ENCODE measurements at regions not wholly inside any gene's neighbourhood (a gene's known extent, or its start where the extent isn't known, plus 50 kb on each side); places are given as distances from the start of the nearest gene placed in this dataset.
A peak's percentile ranks its signal among the peaks of the same experiment; 100 is the strongest.

DNA sequence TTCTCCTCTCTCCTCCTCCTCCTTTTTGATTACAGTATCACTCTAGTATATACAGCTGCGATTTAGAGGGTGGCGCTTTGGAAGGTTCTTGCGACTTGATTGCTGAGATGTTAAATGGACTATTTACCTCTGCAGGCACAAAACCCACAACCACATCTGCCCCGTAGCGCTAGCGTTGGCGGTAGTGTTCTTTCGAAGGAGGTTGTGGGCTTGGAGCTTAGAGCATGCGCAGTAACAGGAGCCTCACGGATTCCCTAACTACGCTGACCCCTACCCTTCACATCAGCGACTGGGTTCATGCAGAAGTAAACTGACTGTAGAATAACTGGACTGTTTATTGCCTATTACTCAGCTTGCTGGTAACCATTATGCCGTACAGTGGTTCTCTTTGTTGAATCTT is 58.0 kb downstream of the CGGBP1 start:
- POLR2A ChIA-PET, result no interaction called here
- CTCF ChIA-PET, result interaction anchor here (0.6 to 3.0 kb wide), 8 partner anchors 30 to 703 kb away, joined by 3 to 16 read pairs (median 6); no protein-coding TSS in a partner anchor
- peaks cover 2% of the 10 kb centered on the region for H3K27me3 Mint-ChIP-seq
- no peak overlapping the region for H3K4me3 Mint-ChIP-seq
- intact Hi-C loops (cut with micrococcal nuclease), result no loop called here
- H3K9me3 Mint-ChIP-seq, result no peaks in the 10 kb centered on the region
- peak; percentile 41 for DNase-seq
- no peak overlapping the region for H3K27ac Mint-ChIP-seq
- no peaks in the 10 kb centered on the region for H3K36me3 Mint-ChIP-seq
- peaks cover 16% of the 10 kb centered on the region for H3K4me1 Mint-ChIP-seq (ENCODE audit: low read depth)

DNA sequence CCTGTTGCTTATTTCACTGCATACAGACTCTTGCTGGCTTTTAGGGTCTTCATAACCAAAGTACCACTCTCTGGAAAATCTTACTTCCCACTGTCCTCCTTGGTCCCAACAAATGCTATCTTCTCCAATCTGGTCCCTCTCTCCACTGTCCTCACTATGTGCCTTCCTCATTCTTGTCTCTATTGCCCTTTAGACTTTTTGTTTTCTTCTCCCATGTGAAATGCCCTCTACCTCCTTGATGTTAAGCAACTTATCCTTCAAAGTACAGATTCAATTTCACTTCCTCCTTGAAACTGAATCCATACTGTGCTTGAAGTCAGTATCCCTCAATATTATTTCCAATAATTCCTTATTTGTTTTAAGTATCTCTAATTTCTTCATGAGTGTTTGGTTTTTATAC is 60.8 kb downstream of the CGGBP1 start:
- Mint-ChIP-seq H3K36me3 (no peaks in the 10 kb centered on the region), H3K9me3 (no peaks in the 10 kb centered on the region), H3K4me3 (no peak overlapping the region), H3K4me1 (ENCODE audit: low read depth) (peaks cover 16% of the 10 kb centered on the region), H3K27ac (no peak overlapping the region), H3K27me3 (peaks cover 2% of the 10 kb centered on the region)
- POLR2A ChIA-PET, result no interaction called here
- CTCF ChIA-PET, result no interaction called here
- DNase-seq, result no peak
- intact Hi-C loops (cut with micrococcal nuclease), result loop anchor here (1.0 to 10.0 kb wide), 4 partner anchors 61 to 665 kb away; partner anchors contain the start of genes CGGBP1, HTR1F and ZNF654

DNA sequence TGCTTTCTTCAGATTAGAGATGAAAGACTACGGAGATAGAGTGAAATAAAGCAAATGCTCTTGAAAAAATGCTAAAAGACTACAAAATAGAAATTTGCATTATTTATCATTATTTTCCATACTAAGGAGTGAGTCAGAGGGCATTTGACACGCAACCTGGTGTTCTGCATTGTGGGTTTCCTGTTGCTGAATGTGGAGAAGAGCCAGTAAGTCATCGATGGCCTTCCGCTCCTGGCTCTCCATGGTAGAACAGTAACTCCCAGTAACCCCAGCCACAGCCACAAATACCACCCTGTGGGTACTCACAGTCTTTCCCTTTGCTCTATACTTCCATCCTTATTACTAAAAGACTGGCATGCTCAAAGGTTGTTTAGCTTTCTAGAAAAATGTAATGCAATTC is 61.5 kb downstream of the CGGBP1 start:
- intact Hi-C loops (cut with micrococcal nuclease), result loop anchor here (1.0 to 10.0 kb wide), 4 partner anchors 62 to 664 kb away; partner anchors contain the start of genes CGGBP1, HTR1F and ZNF654
- peak overlapping the region; percentile 22 for H3K4me3 Mint-ChIP-seq
- POLR2A ChIA-PET, result no interaction called here
- H3K9me3 Mint-ChIP-seq, result no peaks in the 10 kb centered on the region
- peaks cover 2% of the 10 kb centered on the region for H3K27me3 Mint-ChIP-seq
- peak; percentile 75 for DNase-seq
- no peak overlapping the region for H3K27ac Mint-ChIP-seq
- peaks cover 16% of the 10 kb centered on the region for H3K4me1 Mint-ChIP-seq (ENCODE audit: low read depth)
- CTCF ChIA-PET, result no interaction called here
- no peaks in the 10 kb centered on the region for H3K36me3 Mint-ChIP-seq

DNA sequence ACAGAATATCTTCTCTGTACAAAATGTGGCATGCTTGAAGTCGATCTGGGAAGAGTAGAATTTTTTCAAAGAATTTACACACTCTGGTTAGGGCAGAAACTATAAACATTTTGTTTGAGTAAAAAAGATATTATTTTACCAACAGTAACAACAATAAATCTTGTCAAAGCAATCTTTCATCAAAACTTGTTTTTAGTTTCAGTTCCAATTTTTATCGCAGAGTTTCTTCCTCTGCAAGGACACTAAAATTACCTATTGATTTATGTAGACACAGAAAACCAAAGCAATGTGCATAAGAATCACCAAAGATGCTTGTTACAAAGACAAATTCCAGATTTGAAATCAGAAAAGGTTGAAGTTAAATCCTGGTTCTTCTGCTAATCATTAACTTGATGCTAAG is 61.9 kb downstream of the CGGBP1 start:
- Mint-ChIP-seq H3K36me3 (no peaks in the 10 kb centered on the region), H3K4me1 (ENCODE audit: low read depth) (peaks cover 16% of the 10 kb centered on the region), H3K27me3 (peaks cover 2% of the 10 kb centered on the region), H3K27ac (peak overlapping the region; percentile 5), H3K4me3 (peak overlapping the region; percentile 22), H3K9me3 (no peaks in the 10 kb centered on the region)
- CTCF ChIA-PET, result no interaction called here
- POLR2A ChIA-PET, result no interaction called here
- no peak for DNase-seq
- intact Hi-C loops (cut with micrococcal nuclease), result loop anchor here (1.0 to 10.0 kb wide), 4 partner anchors 62 to 664 kb away; partner anchors contain the start of genes CGGBP1, HTR1F and ZNF654

DNA sequence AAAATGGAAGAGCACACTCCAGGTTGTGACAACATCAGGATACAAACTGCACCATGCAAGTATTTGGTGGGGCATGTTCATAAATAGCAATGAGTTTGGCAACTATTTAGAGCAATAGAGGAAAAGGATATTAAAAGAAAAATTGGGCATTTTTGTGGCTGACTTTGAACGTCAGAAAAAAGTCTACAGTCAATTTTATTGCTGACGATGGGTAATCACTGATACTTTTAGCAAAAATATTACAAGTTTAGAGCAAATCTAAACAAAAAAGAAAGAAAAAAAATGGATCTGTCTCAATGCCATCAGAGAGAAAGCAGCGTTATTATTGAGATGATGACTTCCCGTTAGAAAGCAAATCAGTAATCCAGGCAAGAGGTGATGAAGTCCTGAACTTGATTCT is 65.2 kb downstream of the CGGBP1 start:
- Mint-ChIP-seq H3K4me3 (no peak overlapping the region), H3K36me3 (no peaks in the 10 kb centered on the region), H3K4me1 (ENCODE audit: low read depth) (peaks cover 16% of the 10 kb centered on the region), H3K27ac (no peak overlapping the region), H3K27me3 (peaks cover 2% of the 10 kb centered on the region), H3K9me3 (no peaks in the 10 kb centered on the region)
- ChIA-PET POLR2A (no interaction called here), CTCF (no interaction called here)
- intact Hi-C loops (cut with micrococcal nuclease), result loop anchor here (10.0 kb wide), 1 partner anchor 199 kb away; the partner anchor contains the start of gene HTR1F
- DNase-seq, result no peak

DNA sequence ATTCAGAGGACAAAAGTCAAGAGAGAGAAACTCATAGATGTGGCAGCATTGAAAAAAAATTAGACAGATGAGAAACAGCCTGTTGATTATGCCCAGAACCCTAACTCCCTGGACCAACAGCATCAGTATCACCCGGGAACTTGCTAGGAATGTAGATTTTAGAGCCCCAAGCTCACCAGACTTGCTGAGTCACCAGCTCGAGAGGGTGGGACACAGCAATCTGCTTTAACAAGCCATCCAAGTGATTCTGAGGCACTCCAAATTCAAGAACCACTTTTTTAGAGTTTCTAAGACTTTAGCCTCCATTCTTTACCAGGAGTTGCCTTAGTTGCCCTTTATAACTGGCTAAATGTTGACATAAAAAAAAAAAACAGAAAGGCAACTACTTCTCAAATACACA is 70.9 kb downstream of the CGGBP1 start:
- H3K4me3 Mint-ChIP-seq, result no peak overlapping the region
- H3K27me3 Mint-ChIP-seq, result no peaks in the 10 kb centered on the region
- no peaks in the 10 kb centered on the region for H3K36me3 Mint-ChIP-seq
- no peak for DNase-seq
- ChIA-PET POLR2A (no interaction called here), CTCF (no interaction called here)
- H3K4me1 Mint-ChIP-seq (ENCODE audit: low read depth), result no peaks in the 10 kb centered on the region
- intact Hi-C loops (cut with micrococcal nuclease), result no loop called here
- no peak overlapping the region for H3K27ac Mint-ChIP-seq
- H3K9me3 Mint-ChIP-seq, result no peaks in the 10 kb centered on the region

DNA sequence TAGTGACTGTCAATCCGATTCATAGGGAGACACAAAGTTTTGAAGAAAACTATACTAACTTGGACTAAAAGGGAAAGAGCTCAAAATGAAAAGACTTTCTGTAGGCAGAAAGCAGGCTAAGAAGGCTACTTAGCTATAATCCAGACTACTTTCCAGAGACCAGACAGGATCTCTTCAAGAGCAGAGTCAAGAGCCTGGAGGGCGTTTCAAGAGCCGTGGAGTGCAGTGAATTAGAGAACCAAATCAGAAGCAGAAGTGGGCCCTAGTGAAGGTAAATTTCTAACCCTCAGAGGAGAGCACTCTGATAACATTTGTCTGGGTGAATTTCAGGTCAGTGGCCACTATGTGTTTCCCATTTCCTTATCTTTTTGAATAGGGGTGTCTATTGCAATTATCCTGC is 76.4 kb downstream of the CGGBP1 start:
- no peaks in the 10 kb centered on the region for H3K27me3 Mint-ChIP-seq
- CTCF ChIA-PET, result no interaction called here

DNA sequence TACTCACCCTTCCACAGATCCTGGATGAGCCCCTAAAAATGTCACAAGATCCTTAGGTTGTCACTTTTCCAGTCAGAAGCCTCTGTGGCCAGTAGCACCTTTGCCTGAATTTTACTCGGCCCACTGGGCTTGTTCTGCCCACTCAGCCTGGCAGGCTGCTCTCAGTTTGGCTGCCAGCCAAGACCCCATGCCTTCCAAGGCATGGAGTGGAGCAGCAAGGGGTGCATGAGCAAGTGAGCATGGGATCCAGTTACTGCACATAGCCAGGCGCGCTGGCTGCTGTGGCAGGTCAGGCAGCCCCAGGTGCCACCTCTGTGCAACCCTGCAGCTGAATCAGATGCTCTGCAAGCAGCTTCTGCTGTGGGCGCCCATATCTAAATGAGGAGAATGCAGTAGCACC is 79.3 kb downstream of the CGGBP1 start:
- intact Hi-C loops (cut with micrococcal nuclease), result no loop called here
- CTCF ChIA-PET, result no interaction called here
- Mint-ChIP-seq H3K27ac (no peak overlapping the region), H3K4me3 (no peak overlapping the region), H3K27me3 (no peaks in the 10 kb centered on the region), H3K9me3 (no peaks in the 10 kb centered on the region), H3K36me3 (no peaks in the 10 kb centered on the region), H3K4me1 (ENCODE audit: low read depth) (no peaks in the 10 kb centered on the region)
- DNase-seq, result no peak
- POLR2A ChIA-PET, result no interaction called here

More for the DNA sequence above, 76.4 kb downstream of the CGGBP1 start:
- POLR2A ChIA-PET, result no interaction called here
- Mint-ChIP-seq H3K9me3 (no peaks in the 10 kb centered on the region), H3K36me3 (no peaks in the 10 kb centered on the region), H3K27ac (no peak overlapping the region), H3K4me3 (no peak overlapping the region), H3K4me1 (ENCODE audit: low read depth) (no peaks in the 10 kb centered on the region)
- intact Hi-C loops (cut with micrococcal nuclease), result no loop called here
- DNase-seq, result no peak

DNA sequence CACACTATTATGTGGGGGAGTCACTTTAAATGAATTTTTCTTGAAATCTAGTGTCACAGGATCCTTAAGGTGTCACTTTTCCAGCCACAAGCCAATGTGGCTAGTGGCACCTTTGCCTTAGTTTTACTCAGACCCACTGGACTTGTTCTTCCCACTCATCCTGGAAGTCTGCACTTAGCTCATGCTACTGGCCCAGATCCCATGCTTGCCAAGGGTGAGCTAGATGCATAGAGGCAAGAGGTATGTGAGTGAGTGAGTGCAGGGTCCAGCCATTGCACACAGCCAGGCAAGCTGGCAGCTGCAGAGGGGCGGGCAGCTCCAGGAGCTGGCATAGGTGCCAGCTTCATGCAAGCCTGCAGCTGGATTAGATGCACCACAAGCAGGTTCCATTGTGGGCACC is 81.0 kb downstream of the CGGBP1 start:
- Mint-ChIP-seq H3K27me3 (peaks cover 7% of the 10 kb centered on the region), H3K4me3 (no peak overlapping the region), H3K27ac (no peak overlapping the region), H3K9me3 (no peaks in the 10 kb centered on the region), H3K36me3 (no peaks in the 10 kb centered on the region), H3K4me1 (ENCODE audit: low read depth) (no peaks in the 10 kb centered on the region)
- CTCF ChIA-PET, result interaction anchor here (1.5 kb wide), 1 partner anchor 627 kb away, joined by 3 read pairs; no protein-coding TSS in a partner anchor
- no peak for DNase-seq
- intact Hi-C loops (cut with micrococcal nuclease), result no loop called here
- POLR2A ChIA-PET, result no interaction called here

DNA sequence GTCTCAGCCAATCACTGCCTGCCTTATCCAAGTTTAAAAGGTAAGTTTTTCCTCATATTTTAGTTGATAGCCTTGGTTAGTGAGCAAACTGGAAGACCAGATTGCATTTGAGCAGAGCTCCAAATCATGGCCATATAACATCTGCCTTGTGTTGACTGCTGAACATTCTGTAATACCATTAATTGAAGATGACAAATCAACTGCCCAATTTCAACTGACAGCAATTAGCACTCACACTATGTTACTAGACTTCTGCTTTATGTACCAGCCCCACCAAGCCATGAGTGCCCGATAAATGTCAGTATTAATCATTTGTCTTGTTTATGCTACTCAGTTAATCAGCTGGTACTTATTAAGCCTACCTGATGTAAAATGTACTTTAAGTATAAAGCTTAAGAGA is 83.1 kb downstream of the CGGBP1 start:
- Mint-ChIP-seq H3K36me3 (no peaks in the 10 kb centered on the region), H3K9me3 (no peaks in the 10 kb centered on the region), H3K4me3 (no peak overlapping the region), H3K4me1 (ENCODE audit: low read depth) (no peaks in the 10 kb centered on the region), H3K27me3 (peaks cover 7% of the 10 kb centered on the region), H3K27ac (no peak overlapping the region)
- POLR2A ChIA-PET, result no interaction called here
- intact Hi-C loops (cut with micrococcal nuclease), result no loop called here
- CTCF ChIA-PET, result no interaction called here
- no peak for DNase-seq

DNA sequence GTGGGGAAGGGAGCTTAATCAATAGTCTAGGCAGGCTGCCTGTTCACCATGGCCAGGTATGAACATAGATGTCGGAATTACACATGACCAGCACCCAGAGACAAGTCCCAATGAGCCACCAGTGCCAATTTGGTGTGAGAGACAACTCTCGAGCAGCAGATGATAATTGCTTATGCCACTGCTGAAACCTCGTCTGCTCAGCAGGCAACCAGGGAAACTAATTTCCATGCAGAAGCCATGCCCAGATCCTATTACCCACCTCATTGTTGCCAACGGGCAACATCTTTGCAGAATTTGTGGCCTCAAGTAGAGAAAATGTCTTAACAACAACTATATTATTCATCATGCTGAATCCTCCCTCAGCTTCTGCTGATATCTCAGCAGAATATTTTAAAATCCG is 84.9 kb downstream of the CGGBP1 start:
- no peaks in the 10 kb centered on the region for H3K36me3 Mint-ChIP-seq
- no peaks in the 10 kb centered on the region for H3K4me1 Mint-ChIP-seq (ENCODE audit: low read depth)
- H3K27me3 Mint-ChIP-seq, result peaks cover 7% of the 10 kb centered on the region
- POLR2A ChIA-PET, result no interaction called here
- H3K4me3 Mint-ChIP-seq, result no peak overlapping the region
- intact Hi-C loops (cut with micrococcal nuclease), result no loop called here
- DNase-seq, result no peak
- H3K27ac Mint-ChIP-seq, result no peak overlapping the region
- CTCF ChIA-PET, result no interaction called here
- no peaks in the 10 kb centered on the region for H3K9me3 Mint-ChIP-seq

DNA sequence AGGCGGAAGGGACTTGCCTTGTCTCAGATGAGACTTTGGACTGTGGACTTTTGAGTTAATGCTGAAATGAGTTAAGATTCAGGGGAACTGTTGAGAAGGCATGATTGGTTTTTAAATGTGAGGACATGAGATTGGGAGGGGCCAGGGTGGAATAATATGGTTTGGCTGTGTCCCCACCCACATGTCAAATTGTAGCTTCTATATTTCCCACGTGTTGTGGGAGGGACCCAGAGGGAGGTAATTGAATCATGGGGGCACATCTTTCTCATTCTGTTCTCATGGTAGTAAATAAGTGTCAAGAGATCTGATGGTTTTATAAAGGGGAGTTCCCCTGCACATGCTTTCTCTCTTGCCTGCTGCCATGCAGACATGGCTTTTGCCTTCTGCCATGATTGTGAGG is 89.2 kb downstream of the CGGBP1 start:
- H3K4me3 Mint-ChIP-seq, result no peak overlapping the region
- intact Hi-C loops (cut with micrococcal nuclease), result no loop called here
- H3K27ac Mint-ChIP-seq, result no peak overlapping the region
- no peaks in the 10 kb centered on the region for H3K4me1 Mint-ChIP-seq (ENCODE audit: low read depth)
- no peak for DNase-seq
- ChIA-PET CTCF (no interaction called here), POLR2A (no interaction called here)
- H3K27me3 Mint-ChIP-seq, result peaks cover 7% of the 10 kb centered on the region
- H3K36me3 Mint-ChIP-seq, result no peaks in the 10 kb centered on the region
- H3K9me3 Mint-ChIP-seq, result peaks cover 3% of the 10 kb centered on the region

DNA sequence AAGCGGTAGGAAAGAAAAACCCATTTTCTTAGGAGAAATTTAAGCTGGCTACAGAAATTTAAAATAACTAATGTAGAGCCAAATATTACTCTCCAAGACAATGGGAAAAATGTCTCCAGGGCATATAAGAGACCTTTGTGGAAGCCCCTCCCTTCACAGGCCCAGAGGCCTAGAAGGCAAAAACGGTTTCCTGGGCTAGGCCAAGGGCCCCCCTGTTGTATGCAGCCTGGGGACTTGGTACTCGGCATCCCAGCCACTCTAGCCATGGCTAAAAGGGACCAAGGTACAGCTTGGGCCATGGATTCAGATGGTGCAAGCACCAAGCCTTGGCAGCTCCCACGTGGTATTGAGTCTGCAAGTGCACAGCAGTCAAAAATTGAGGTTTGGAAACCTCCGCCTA is 90.1 kb downstream of the CGGBP1 start:
- intact Hi-C loops (cut with micrococcal nuclease), result no loop called here
- DNase-seq, result no peak
- no peak overlapping the region for H3K4me3 Mint-ChIP-seq
- CTCF ChIA-PET, result no interaction called here
- H3K36me3 Mint-ChIP-seq, result no peaks in the 10 kb centered on the region
- H3K27ac Mint-ChIP-seq, result no peak overlapping the region
- peaks cover 3% of the 10 kb centered on the region for H3K9me3 Mint-ChIP-seq
- POLR2A ChIA-PET, result no interaction called here
- H3K4me1 Mint-ChIP-seq (ENCODE audit: low read depth), result no peaks in the 10 kb centered on the region
- H3K27me3 Mint-ChIP-seq, result peaks cover 3% of the 10 kb centered on the region

DNA sequence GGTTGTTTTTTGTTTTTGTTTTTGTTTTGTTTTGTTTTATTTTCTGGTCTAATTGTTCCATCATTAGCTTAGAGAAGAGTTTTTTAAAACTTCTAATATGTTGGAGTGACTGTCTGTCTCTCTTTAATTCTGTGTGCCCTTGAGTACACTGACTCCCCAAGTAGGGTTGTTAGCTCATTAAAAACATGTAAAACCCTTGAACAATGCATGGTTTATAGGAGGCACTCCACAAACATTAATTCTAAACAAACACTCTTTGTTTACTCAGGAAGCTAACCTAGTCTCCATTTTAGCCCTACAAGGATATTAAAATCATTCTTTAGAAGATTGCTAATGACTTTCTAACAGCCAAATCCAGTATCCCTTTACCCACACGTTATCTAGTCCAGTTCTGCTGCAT is 100.5 kb downstream of the CGGBP1 start:
- Mint-ChIP-seq H3K27ac (no peak overlapping the region), H3K36me3 (no peaks in the 10 kb centered on the region), H3K4me3 (no peak overlapping the region), H3K4me1 (ENCODE audit: low read depth) (no peaks in the 10 kb centered on the region), H3K27me3 (peaks cover 10% of the 10 kb centered on the region), H3K9me3 (no peaks in the 10 kb centered on the region)
- intact Hi-C loops (cut with micrococcal nuclease), result no loop called here
- ChIA-PET POLR2A (no interaction called here), CTCF (no interaction called here)
- no peak for DNase-seq

Data from activated CD4-positive, alpha-beta memory T cell treated with anti-CD3 and anti-CD28 coated beads for 36 hours (primary cell).